NCI-H345 treated with DMSO at 0.1 percent for 48 hours (cell line): ENCODE measurements at regions not wholly inside any gene's neighbourhood (a gene's known extent, or its start where the extent isn't known, plus 50 kb on each side); places are given as distances from the start of the nearest gene placed in this dataset.

Experiments used
- DNase-seq: peaks from one replicate; lab custom pipeline; 2025; ENCODE audit not compliant: unreplicated experiment; lab: John Stamatoyannopoulos, UW

GRCh38 chr12:72082986-72083820, 144.6 kb downstream of the TPH2 start:
- DNase-seq, result no peak

- DNase-seq, result no peak
Observed at GRCh38 chr12:72084061-72084460, 145.4 kb downstream of the TPH2 start.

GRCh38 chr12:72084880-72085279, 146.2 kb downstream of the TPH2 start:
- DNase-seq, result no peak

GRCh38 chr12:72089678-72090077, 151.0 kb downstream of the TPH2 start:
- DNase-seq, result peak; percentile 75

GRCh38 chr12:72093424-72093823, 154.8 kb downstream of the TPH2 start:
- DNase-seq, result no peak

GRCh38 chr12:72093930-72094329, 155.3 kb downstream of the TPH2 start:
- no peak for DNase-seq

- no peak for DNase-seq
Observed at GRCh38 chr12:72094490-72094889, 155.8 kb downstream of the TPH2 start.

GRCh38 chr12:72095025-72095424, 156.4 kb downstream of the TPH2 start:
- DNase-seq, result no peak

GRCh38 chr12:72098622-72099021, 160.0 kb downstream of the TPH2 start:
- DNase-seq, result no peak

GRCh38 chr12:72100854-72101253, 162.2 kb downstream of the TPH2 start:
- no peak for DNase-seq

GRCh38 chr12:72102150-72102549, 163.5 kb downstream of the TPH2 start:
- no peak for DNase-seq

- DNase-seq, result no peak
Observed at GRCh38 chr12:72105849-72106248, 166.3 kb upstream of the TRHDE start.

- no peak for DNase-seq
Observed at GRCh38 chr12:72110937-72111650, 161.1 kb upstream of the TRHDE start.

GRCh38 chr12:72111706-72112105, 160.5 kb upstream of the TRHDE start:
- DNase-seq, result no peak

GRCh38 chr12:72133497-72134055, 138.6 kb upstream of the TRHDE start:
- DNase-seq, result no peak

GRCh38 chr12:72134246-72135020, 137.7 kb upstream of the TRHDE start:
- no peak for DNase-seq

GRCh38 chr12:72135021-72135301, 137.2 kb upstream of the TRHDE start:
- DNase-seq, result no peak

- no peak for DNase-seq
Observed at GRCh38 chr12:72136792-72137191, 135.4 kb upstream of the TRHDE start.

GRCh38 chr12:72139411-72139810, 132.8 kb upstream of the TRHDE start:
- DNase-seq, result no peak

- DNase-seq, result no peak
Observed at GRCh38 chr12:72141381-72141780, 130.8 kb upstream of the TRHDE start.

- DNase-seq, result no peak
Observed at GRCh38 chr12:72144553-72144952, 127.6 kb upstream of the TRHDE start.

- DNase-seq, result no peak
Observed at GRCh38 chr12:72146495-72146894, 125.7 kb upstream of the TRHDE start.
